ENCODE measurements at regions not wholly inside any gene's neighbourhood (a gene's known extent, or its start where the extent isn't known, plus 50 kb on each side); places are given as distances from the start of the nearest gene placed in this dataset.

DNA sequence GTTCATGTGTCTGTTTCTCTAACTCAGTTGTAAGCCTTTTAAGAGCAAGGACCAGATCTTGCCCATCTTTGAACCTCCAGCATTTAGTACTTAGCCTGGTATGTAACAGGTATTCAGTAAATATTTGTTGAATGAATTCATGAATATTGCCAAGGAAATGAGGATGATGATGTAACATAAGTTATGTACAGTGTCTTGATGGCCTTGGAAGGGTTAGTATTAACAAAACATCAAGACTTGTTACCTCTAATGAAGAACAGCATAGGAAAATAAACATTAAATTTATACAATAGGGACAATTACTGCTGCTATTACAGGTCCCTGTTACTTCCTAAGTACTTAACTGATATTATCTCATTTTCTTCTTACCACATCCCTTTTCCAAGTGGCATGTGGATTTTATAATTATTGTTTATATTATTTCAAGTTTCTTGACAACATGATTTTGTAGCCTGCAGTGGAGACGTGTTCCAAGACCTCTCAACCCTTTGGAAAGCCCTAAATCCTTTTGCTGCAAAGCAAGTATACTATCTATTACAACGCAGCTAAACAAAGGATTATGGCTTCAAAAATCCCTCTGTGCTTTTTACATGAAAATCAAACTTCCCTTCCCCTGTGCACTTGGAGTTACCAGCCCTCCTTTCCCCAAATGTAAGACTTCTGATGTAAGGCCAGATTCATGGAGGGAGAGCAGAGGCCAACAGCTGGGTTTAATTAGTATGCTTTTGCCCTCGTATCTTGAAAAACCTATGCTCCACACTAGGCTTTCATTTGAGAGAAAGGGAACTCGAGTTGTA, 77.4 kb upstream of the SMIM36 start:
- TF ChIP-seq POLR2A (IDR thresholded peaks at IDR 0.05): no peak
- TF ChIP-seq, protein P1, sequence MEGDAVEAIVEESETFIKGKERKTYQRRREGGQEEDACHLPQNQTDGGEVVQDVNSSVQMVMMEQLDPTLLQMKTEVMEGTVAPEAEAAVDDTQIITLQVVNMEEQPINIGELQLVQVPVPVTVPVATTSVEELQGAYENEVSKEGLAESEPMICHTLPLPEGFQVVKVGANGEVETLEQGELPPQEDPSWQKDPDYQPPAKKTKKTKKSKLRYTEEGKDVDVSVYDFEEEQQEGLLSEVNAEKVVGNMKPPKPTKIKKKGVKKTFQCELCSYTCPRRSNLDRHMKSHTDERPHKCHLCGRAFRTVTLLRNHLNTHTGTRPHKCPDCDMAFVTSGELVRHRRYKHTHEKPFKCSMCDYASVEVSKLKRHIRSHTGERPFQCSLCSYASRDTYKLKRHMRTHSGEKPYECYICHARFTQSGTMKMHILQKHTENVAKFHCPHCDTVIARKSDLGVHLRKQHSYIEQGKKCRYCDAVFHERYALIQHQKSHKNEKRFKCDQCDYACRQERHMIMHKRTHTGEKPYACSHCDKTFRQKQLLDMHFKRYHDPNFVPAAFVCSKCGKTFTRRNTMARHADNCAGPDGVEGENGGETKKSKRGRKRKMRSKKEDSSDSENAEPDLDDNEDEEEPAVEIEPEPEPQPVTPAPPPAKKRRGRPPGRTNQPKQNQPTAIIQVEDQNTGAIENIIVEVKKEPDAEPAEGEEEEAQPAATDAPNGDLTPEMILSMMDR (IDR thresholded peaks at IDR 0.05): no peak
